KMS-11 (cell line): ENCODE measurements at regions not wholly inside any gene's neighbourhood (a gene's known extent, or its start where the extent isn't known, plus 50 kb on each side); places are given as distances from the start of the nearest gene placed in this dataset.

Experiments
- H2AFZ ChIP-seq: fragments of 200-600 bp; sonication (generic); 2 replicates; pipeline ENCODE4 v1.6.1; 2016; ENCODE audit warnings: antibody characterized with exemption, mixed run types, low read depth
- H3K27ac ChIP-seq: fragments of 200-600 bp; sonication (generic); 2 replicates; pipeline ENCODE4 v1.6.1; 2016; ENCODE audit warnings: mild to moderate bottlenecking, mixed run types
- H3K27me3 ChIP-seq: fragments of 200-600 bp; sonication (generic); 2 replicates; pipeline ENCODE4 v1.6.1; 2017; ENCODE audit warnings: mild to moderate bottlenecking, low read depth, mixed run types, moderate library complexity; ENCODE audit not compliant: insufficient read depth
- H3K36me3 ChIP-seq: fragments of 200-600 bp; sonication (generic); 2 replicates; pipeline ENCODE4 v1.6.1; 2017; ENCODE audit warnings: mild to moderate bottlenecking, mixed run types; ENCODE audit not compliant: insufficient read depth
- H3K4me1 ChIP-seq: fragments of 200-600 bp; sonication (generic); 2 replicates; pipeline ENCODE4 v1.6.1; 2016; ENCODE audit warnings: mild to moderate bottlenecking, low read depth, mixed run types; ENCODE audit not compliant: poor library complexity, severe bottlenecking
- H3K4me2 ChIP-seq: fragments of 200-600 bp; sonication (generic); 2 replicates; pipeline ENCODE4 v1.7.0; 2016; ENCODE audit warnings: mild to moderate bottlenecking, mixed run types
- H3K4me3 ChIP-seq: fragments of 200-600 bp; sonication (generic); IDR thresholded peaks from 2 replicates; pipeline ENCODE4 v1.6.1; 2017; ENCODE audit warnings: low read depth, low read length, mixed read lengths; ENCODE audit not compliant: insufficient read depth
- H3K79me2 ChIP-seq: fragments of 200-600 bp; sonication (generic); 2 replicates; pipeline ENCODE4 v1.6.1; 2016; ENCODE audit warnings: low read depth, mixed run types; ENCODE audit not compliant: insufficient read depth
- H3K9ac ChIP-seq: fragments of 200-600 bp; sonication (generic); 2 replicates; pipeline ENCODE4 v1.6.1; 2016; ENCODE audit warnings: mild to moderate bottlenecking, mixed run types
- H4K20me1 ChIP-seq: fragments of 200-600 bp; sonication (generic); 2 replicates; pipeline ENCODE4 v1.6.1; 2016; ENCODE audit warnings: mild to moderate bottlenecking, mixed run types; ENCODE audit not compliant: insufficient read depth
- TF ChIP-seq, protein P1 (sequence below): fragments of 200-600 bp; sonication (generic); conservative IDR thresholded peaks from 2 replicates; pipeline ENCODE4 v1.6.1; 2017; ENCODE audit warnings: low read depth, mild to moderate bottlenecking, antibody characterized with exemption, low read length, moderate library complexity, mixed read lengths

- no peak overlapping the region for H3K27ac ChIP-seq
- no peak overlapping the region for H3K4me2 ChIP-seq
- no peaks in the 10 kb centered on the region for H3K27me3 ChIP-seq
- no peak overlapping the region for H2AFZ ChIP-seq
- no peaks in the 10 kb centered on the region for H3K4me1 ChIP-seq
- H3K4me3 ChIP-seq, result no peak overlapping the region
- H4K20me1 ChIP-seq, result no peaks in the 10 kb centered on the region
- H3K9ac ChIP-seq, result no peak overlapping the region
- no peaks in the 10 kb centered on the region for H3K79me2 ChIP-seq
- TF ChIP-seq, protein P1, sequence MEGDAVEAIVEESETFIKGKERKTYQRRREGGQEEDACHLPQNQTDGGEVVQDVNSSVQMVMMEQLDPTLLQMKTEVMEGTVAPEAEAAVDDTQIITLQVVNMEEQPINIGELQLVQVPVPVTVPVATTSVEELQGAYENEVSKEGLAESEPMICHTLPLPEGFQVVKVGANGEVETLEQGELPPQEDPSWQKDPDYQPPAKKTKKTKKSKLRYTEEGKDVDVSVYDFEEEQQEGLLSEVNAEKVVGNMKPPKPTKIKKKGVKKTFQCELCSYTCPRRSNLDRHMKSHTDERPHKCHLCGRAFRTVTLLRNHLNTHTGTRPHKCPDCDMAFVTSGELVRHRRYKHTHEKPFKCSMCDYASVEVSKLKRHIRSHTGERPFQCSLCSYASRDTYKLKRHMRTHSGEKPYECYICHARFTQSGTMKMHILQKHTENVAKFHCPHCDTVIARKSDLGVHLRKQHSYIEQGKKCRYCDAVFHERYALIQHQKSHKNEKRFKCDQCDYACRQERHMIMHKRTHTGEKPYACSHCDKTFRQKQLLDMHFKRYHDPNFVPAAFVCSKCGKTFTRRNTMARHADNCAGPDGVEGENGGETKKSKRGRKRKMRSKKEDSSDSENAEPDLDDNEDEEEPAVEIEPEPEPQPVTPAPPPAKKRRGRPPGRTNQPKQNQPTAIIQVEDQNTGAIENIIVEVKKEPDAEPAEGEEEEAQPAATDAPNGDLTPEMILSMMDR, result no peak
- H3K36me3 ChIP-seq, result no peaks in the 10 kb centered on the region
These were observed 385.8 kb upstream of the ZNF507 start for GRCh38 chr19:31959527-31960018.

DNA sequence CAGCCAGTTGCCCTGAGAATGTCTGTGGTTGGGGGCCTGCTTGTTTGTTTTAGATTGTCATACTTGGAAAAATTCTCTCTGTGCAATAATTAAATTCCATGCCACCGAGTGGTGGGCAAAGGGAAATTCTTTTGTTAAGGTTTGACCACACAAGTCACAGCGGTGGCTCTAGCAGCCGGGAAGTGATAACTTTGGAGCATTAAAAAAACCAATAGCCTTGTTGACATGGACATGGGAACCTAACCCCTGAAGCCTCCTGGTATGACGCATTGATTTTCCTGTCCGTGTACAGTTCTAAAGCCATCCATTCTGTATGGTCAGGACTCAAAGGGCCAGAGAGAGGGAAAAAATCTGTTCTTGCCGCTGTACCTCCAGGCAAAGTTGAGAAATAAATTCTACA is 384.9 kb upstream of the ZNF507 start:
- H3K79me2 ChIP-seq, result no peaks in the 10 kb centered on the region
- H2AFZ ChIP-seq, result no peak overlapping the region
- no peaks in the 10 kb centered on the region for H3K27me3 ChIP-seq
- no peak overlapping the region for H3K4me3 ChIP-seq
- no peak overlapping the region for H3K27ac ChIP-seq
- H3K36me3 ChIP-seq, result no peaks in the 10 kb centered on the region
- H3K9ac ChIP-seq, result no peak overlapping the region
- no peaks in the 10 kb centered on the region for H4K20me1 ChIP-seq
- H3K4me2 ChIP-seq, result no peak overlapping the region
- TF ChIP-seq, protein P1, result no peak
- H3K4me1 ChIP-seq, result no peaks in the 10 kb centered on the region

- H3K9ac ChIP-seq, result no peak overlapping the region
- H4K20me1 ChIP-seq, result no peaks in the 10 kb centered on the region
- no peak overlapping the region for H3K4me3 ChIP-seq
- H2AFZ ChIP-seq, result no peak overlapping the region
- no peak overlapping the region for H3K4me2 ChIP-seq
- H3K79me2 ChIP-seq, result no peaks in the 10 kb centered on the region
- no peaks in the 10 kb centered on the region for H3K4me1 ChIP-seq
- TF ChIP-seq, protein P1, result no peak
- no peaks in the 10 kb centered on the region for H3K36me3 ChIP-seq
- H3K27ac ChIP-seq, result no peak overlapping the region
- no peaks in the 10 kb centered on the region for H3K27me3 ChIP-seq
These were observed 384.2 kb upstream of the ZNF507 start for GRCh38 chr19:31961191-31961590.

GRCh38 chr19:31961667-31962066 is 383.7 kb upstream of the ZNF507 start:
- Histone ChIP-seq H3K36me3 (no peaks in the 10 kb centered on the region), H2AFZ (no peak overlapping the region), H3K27ac (no peak overlapping the region), H3K9ac (no peak overlapping the region), H3K79me2 (no peaks in the 10 kb centered on the region), H4K20me1 (no peaks in the 10 kb centered on the region), H3K4me2 (no peak overlapping the region), H3K27me3 (no peaks in the 10 kb centered on the region), H3K4me3 (no peak overlapping the region), H3K4me1 (no peaks in the 10 kb centered on the region)
- TF ChIP-seq, protein P1, result no peak
